Breast epithelium (tissue), 3 donors: ENCODE measurements at regions not wholly inside any gene's neighbourhood (a gene's known extent, or its start where the extent isn't known, plus 50 kb on each side); places are given as distances from the start of the nearest gene placed in this dataset.

ENCODE experiments used
- POLR2A ChIP-seq: fragments of 450-650 bp; IDR thresholded peaks from one replicate; pipeline ENCODE4 v1.6.1; 2016; ENCODE audit warnings: antibody characterized with exemption, mild to moderate bottlenecking, moderate library complexity
- POLR2AphosphoS5 ChIP-seq, 3 donors: sonication (generic); formaldehyde crosslinking; IDR thresholded peaks; one replicate each; pipeline ENCODE4 v1.6.1; 2017; ENCODE audit warnings: antibody characterized with exemption in 3 of 3
- TF ChIP-seq, protein P1 (sequence below), 3 donors: fragments of 450-650 bp; IDR thresholded peaks; one replicate each; pipeline ENCODE4 v1.5.1; 2016 to 2017; ENCODE audit warnings: antibody characterized with exemption in 3 of 3, mild to moderate bottlenecking in 3 of 3, moderate library complexity in 3 of 3

DNA sequence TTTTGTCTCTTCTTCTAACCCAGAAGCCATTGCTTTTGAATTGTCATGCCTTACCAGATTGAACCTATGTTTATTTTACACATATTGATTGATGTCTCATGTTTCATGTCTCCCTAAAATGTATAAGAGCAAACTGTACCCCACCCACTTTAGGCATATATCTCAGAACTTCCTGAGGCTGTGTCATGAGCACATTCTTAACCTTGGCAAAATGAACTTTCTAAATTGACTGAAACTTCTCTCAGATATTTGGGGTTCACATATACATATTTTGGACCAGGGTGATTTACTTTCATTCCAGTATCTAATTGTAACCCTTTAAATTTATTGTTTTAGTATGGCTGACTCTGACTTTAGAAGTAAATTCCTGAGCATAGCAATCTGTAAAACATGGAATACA, 723.9 kb upstream of the PCDH20 start:
- TF ChIP-seq, protein P1, sequence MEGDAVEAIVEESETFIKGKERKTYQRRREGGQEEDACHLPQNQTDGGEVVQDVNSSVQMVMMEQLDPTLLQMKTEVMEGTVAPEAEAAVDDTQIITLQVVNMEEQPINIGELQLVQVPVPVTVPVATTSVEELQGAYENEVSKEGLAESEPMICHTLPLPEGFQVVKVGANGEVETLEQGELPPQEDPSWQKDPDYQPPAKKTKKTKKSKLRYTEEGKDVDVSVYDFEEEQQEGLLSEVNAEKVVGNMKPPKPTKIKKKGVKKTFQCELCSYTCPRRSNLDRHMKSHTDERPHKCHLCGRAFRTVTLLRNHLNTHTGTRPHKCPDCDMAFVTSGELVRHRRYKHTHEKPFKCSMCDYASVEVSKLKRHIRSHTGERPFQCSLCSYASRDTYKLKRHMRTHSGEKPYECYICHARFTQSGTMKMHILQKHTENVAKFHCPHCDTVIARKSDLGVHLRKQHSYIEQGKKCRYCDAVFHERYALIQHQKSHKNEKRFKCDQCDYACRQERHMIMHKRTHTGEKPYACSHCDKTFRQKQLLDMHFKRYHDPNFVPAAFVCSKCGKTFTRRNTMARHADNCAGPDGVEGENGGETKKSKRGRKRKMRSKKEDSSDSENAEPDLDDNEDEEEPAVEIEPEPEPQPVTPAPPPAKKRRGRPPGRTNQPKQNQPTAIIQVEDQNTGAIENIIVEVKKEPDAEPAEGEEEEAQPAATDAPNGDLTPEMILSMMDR (IDR thresholded peaks at IDR 0.05) = no peak
- TF ChIP-seq POLR2A (no peak), POLR2AphosphoS5 (IDR thresholded peaks at IDR 0.05) (no peak)
